OCI-LY1 (cell line): ENCODE measurements at regions not wholly inside any gene's neighbourhood (a gene's known extent, or its start where the extent isn't known, plus 50 kb on each side); places are given as distances from the start of the nearest gene placed in this dataset.
"Not testable (repeated sequence)": the region's sequence is repeated elsewhere in the genome, so short reads cannot be mapped to it uniquely, and the experiment has no call there.

Source experiments
- H2AFZ ChIP-seq: fragments of 200-600 bp; sonication (generic), shearing (Covaris generic); 2 replicates; pipeline ENCODE4 v1.6.0; 2014; ENCODE audit warnings: antibody characterized with exemption, mild to moderate bottlenecking, low read length
- H3F3A ChIP-seq: fragments of 200-600 bp; sonication (generic), shearing (Covaris generic); 2 replicates; pipeline ENCODE4 v1.6.0; 2014; ENCODE audit warnings: mild to moderate bottlenecking, antibody characterized with exemption, low read length, moderate library complexity; ENCODE audit not compliant: insufficient read depth
- H3K27ac ChIP-seq: fragments of 200-600 bp; sonication (generic); 2 replicates; pipeline ENCODE4 v1.5.1; 2014; ENCODE audit warnings: low read length, mixed run types, mild to moderate bottlenecking, low read depth; ENCODE audit not compliant: poor library complexity, severe bottlenecking
- H3K27me3 ChIP-seq: fragments of 200-600 bp; sonication (generic); 2 replicates; pipeline ENCODE4 v1.6.0; 2014; ENCODE audit warnings: antibody characterized with exemption, mild to moderate bottlenecking, low read length, moderate library complexity; ENCODE audit not compliant: insufficient read depth
- H3K36me3 ChIP-seq: fragments of 200-600 bp; sonication (generic); 2 replicates; pipeline ENCODE4 v1.6.1; 2014; ENCODE audit warnings: mild to moderate bottlenecking, antibody characterized with exemption, low read length, moderate library complexity, mixed read lengths; ENCODE audit not compliant: insufficient read depth
- H3K4me1 ChIP-seq: fragments of 200-600 bp; sonication (generic); 2 replicates; pipeline ENCODE4 v1.5.1; 2014; ENCODE audit warnings: mild to moderate bottlenecking, low read length, moderate library complexity; ENCODE audit not compliant: insufficient read depth, severe bottlenecking
- H3K4me2 ChIP-seq: fragments of 200-600 bp; sonication (generic), shearing (Covaris generic); 2 replicates; pipeline ENCODE4 v1.6.1; 2014; ENCODE audit warnings: low read length
- H3K4me3 ChIP-seq: fragments of 200-600 bp; sonication (generic); 2 replicates; pipeline ENCODE4 v1.5.1; 2014; ENCODE audit warnings: low read length, low read depth, mild to moderate bottlenecking, mixed read lengths; ENCODE audit not compliant: poor library complexity, severe bottlenecking
- H3K79me2 ChIP-seq: fragments of 200-600 bp; shearing (Covaris generic); 2 replicates; pipeline ENCODE4 v1.6.1; 2016; ENCODE audit warnings: mixed run types, low read length, mixed read lengths; ENCODE audit not compliant: insufficient read depth
- H3K9ac ChIP-seq: fragments of 200-600 bp; sonication (generic), shearing (Covaris generic); 2 replicates; pipeline ENCODE4 v1.6.1; 2014; ENCODE audit warnings: mild to moderate bottlenecking, low read length, mixed read lengths
- H3K9me2 ChIP-seq: fragments of 200-600 bp; sonication (generic), shearing (Covaris generic); 2 replicates; pipeline ENCODE4 v1.6.1; 2014; ENCODE audit warnings: low read depth, mild to moderate bottlenecking, low read length, mixed read lengths
- H3K9me3 ChIP-seq: fragments of 200-600 bp; shearing (Covaris generic); 2 replicates; pipeline ENCODE4 v1.6.1; 2014; ENCODE audit warnings: low read length, mixed read lengths
- H4K20me1 ChIP-seq: fragments of 200-600 bp; sonication (generic), shearing (Covaris generic); 2 replicates; pipeline ENCODE4 v1.6.0; 2016; ENCODE audit warnings: mild to moderate bottlenecking, low read length; ENCODE audit not compliant: insufficient read depth
- CTCF ChIP-seq: fragments of 200-600 bp; sonication (generic), shearing (Covaris generic); IDR thresholded peaks from 2 replicates; pipeline ENCODE4 v1.5.1; 2017; ENCODE audit warnings: mild to moderate bottlenecking, antibody characterized with exemption, low read length, moderate library complexity, mixed read lengths
- EZH2 ChIP-seq: fragments of 200-600 bp; sonication (generic), shearing (Covaris generic); IDR thresholded peaks from 2 replicates; pipeline ENCODE4 v1.8.0; 2017; ENCODE audit warnings: borderline replicate concordance, mixed run types, mild to moderate bottlenecking, antibody characterized with exemption, low read length, moderate library complexity, mixed read lengths

GRCh38 chr7:76117306-76117991 lies 69.5 kb downstream of the MDH2 start:
- not testable (repeated sequence) for H3K27me3 ChIP-seq, H3K4me1 ChIP-seq, H3K27ac ChIP-seq, H2AFZ ChIP-seq, H3K4me2 ChIP-seq, H3K9me2 ChIP-seq, H3K9ac ChIP-seq, H3F3A ChIP-seq, H3K36me3 ChIP-seq, H3K4me3 ChIP-seq, H3K79me2 ChIP-seq, H3K9me3 ChIP-seq, H4K20me1 ChIP-seq

GRCh38 chr7:76118253-76119036 lies 70.5 kb downstream of the MDH2 start:
- not testable (repeated sequence) for H3K4me3 ChIP-seq, H2AFZ ChIP-seq, H3K79me2 ChIP-seq, H3K36me3 ChIP-seq, H3K9me2 ChIP-seq, H3K9me3 ChIP-seq, H3K4me1 ChIP-seq, H3F3A ChIP-seq, H3K27me3 ChIP-seq, H3K4me2 ChIP-seq, H4K20me1 ChIP-seq, H3K9ac ChIP-seq, H3K27ac ChIP-seq

GRCh38 chr7:76121044-76121443 lies 73.1 kb downstream of the MDH2 start:
- H3K4me2 ChIP-seq, result no peak overlapping the region
- H2AFZ ChIP-seq, result no peak overlapping the region
- no peaks in the 10 kb centered on the region for H3K36me3 ChIP-seq
- no peak overlapping the region for H3K27ac ChIP-seq
- H3K4me3 ChIP-seq, result no peak overlapping the region
- no peaks in the 10 kb centered on the region for H3F3A ChIP-seq
- H4K20me1 ChIP-seq, result no peaks in the 10 kb centered on the region
- no peaks in the 10 kb centered on the region for H3K4me1 ChIP-seq
- TF ChIP-seq CTCF (no peak), EZH2 (no peak)
- H3K9me2 ChIP-seq, result no peaks in the 10 kb centered on the region
- no peaks in the 10 kb centered on the region for H3K27me3 ChIP-seq
- no peaks in the 10 kb centered on the region for H3K9me3 ChIP-seq
- H3K79me2 ChIP-seq, result no peaks in the 10 kb centered on the region
- no peak overlapping the region for H3K9ac ChIP-seq

- H3K4me2 ChIP-seq, result no peak overlapping the region
These were observed 74.8 kb downstream of the MDH2 start for GRCh38 chr7:76122516-76123239.

More at GRCh38 chr7:76122516-76123239, 74.8 kb downstream of the MDH2 start:
- no peaks in the 10 kb centered on the region for H4K20me1 ChIP-seq
- TF ChIP-seq EZH2 (no peak), CTCF (no peak)
- H3K27me3 ChIP-seq, result no peaks in the 10 kb centered on the region
- H3K9me2 ChIP-seq, result no peaks in the 10 kb centered on the region
- no peak overlapping the region for H3K27ac ChIP-seq
- no peak overlapping the region for H2AFZ ChIP-seq
- H3K79me2 ChIP-seq, result no peaks in the 10 kb centered on the region
- H3K36me3 ChIP-seq, result no peaks in the 10 kb centered on the region
- no peaks in the 10 kb centered on the region for H3F3A ChIP-seq
- H3K9ac ChIP-seq, result no peak overlapping the region
- no peaks in the 10 kb centered on the region for H3K4me1 ChIP-seq
- no peaks in the 10 kb centered on the region for H3K9me3 ChIP-seq
- no peak overlapping the region for H3K4me3 ChIP-seq
